Tibial nerve (tissue), 4 donors: ENCODE measurements at regions not wholly inside any gene's neighbourhood (a gene's known extent, or its start where the extent isn't known, plus 50 kb on each side); places are given as distances from the start of the nearest gene placed in this dataset.

Source experiments
- CTCF ChIP-seq, 5 experiments: fragments of 200-600 bp in 3 of 5; fragments of 450-650 bp in 2 of 5; sonication (generic) in 3 of 5; IDR thresholded peaks; one replicate each; pipeline ENCODE4 v1.5.1; 2016 to 2019; ENCODE audit warnings: antibody characterized with exemption in 5 of 5, mild to moderate bottlenecking in 3 of 5, moderate library complexity in 2 of 5
- EP300 ChIP-seq, 2 donors: sonication (generic); formaldehyde crosslinking; IDR thresholded peaks; one replicate each; pipeline ENCODE4 v1.6.1; 2017; ENCODE audit warnings: antibody characterized with exemption in 2 of 2, mild to moderate bottlenecking in 1 of 2

- no peak for TF ChIP-seq CTCF (IDR thresholded peaks at IDR 0.05)
- TF ChIP-seq EP300 (IDR thresholded peaks at IDR 0.05) = no peak
These were observed 303.5 kb downstream of the PLK2 start for GRCh38 chr5:58156361-58156760.
